Naive thymus-derived CD4-positive, alpha-beta T cell (primary cell): ENCODE measurements at regions not wholly inside any gene's neighbourhood (a gene's known extent, or its start where the extent isn't known, plus 50 kb on each side); places are given as distances from the start of the nearest gene placed in this dataset.

Source experiments
- ATAC-seq: fragments of 150-1000 bp; cut with Tn5 transposase; 2 replicates; pipeline ENCODE4 v1.10.0; 2021; ENCODE audit warnings: mild to moderate bottlenecking, moderate library complexity
- CTCF ChIA-PET: fragments of 350-600 bp; sonication (Branson Sonifier 250); formaldehyde crosslinking; loops from one replicate; lab custom pipeline; 2021; ENCODE audit warnings: antibody characterized with exemption; lab: Charles Lee
- POLR2A ChIA-PET: fragments of 350-600 bp; sonication (Branson Sonifier 250); formaldehyde crosslinking; loops from one replicate; lab custom pipeline; 2021; ENCODE audit warnings: antibody characterized with exemption, inconsistent platforms; lab: Charles Lee
- DNase-seq, 9 donors: peaks; one replicate each; pipeline versions ENCODE4 v3.0.0 to v3.0.0-alpha.2; 2020 to 2022; ENCODE audit warnings: mixed read lengths in 1 of 9
- H3K27ac ChIP-seq: one replicate; pipeline ENCODE4 v1.7.0; 2013; ENCODE audit warnings: mild to moderate bottlenecking, low read depth, low read length, moderate library complexity
- H3K27me3 ChIP-seq, 2 donors: one replicate each; pipeline ENCODE4 v1.7.0; 2013; ENCODE audit warnings: low read length in 2 of 2, mild to moderate bottlenecking in 2 of 2, moderate library complexity in 2 of 2; ENCODE audit not compliant: control insufficient read depth in 2 of 2, insufficient read depth in 2 of 2
- H3K36me3 ChIP-seq, 3 experiments: 1 replicate in 2 of 3; 2 replicates in 1 of 3; pipeline ENCODE4 v1.7.0; 2013; ENCODE audit warnings: low read length in 3 of 3, mild to moderate bottlenecking in 3 of 3, moderate library complexity in 1 of 3; ENCODE audit not compliant: insufficient read depth in 3 of 3, control insufficient read depth in 2 of 3
- H3K4me1 ChIP-seq, 2 donors: one replicate each; pipeline ENCODE4 v1.7.0; 2013; ENCODE audit warnings: low read length in 2 of 2, mild to moderate bottlenecking in 2 of 2, moderate library complexity in 1 of 2; ENCODE audit not compliant: control insufficient read depth in 2 of 2, insufficient read depth in 2 of 2
- H3K4me3 ChIP-seq: 2 replicates; pipeline ENCODE4 v1.7.0; 2013; ENCODE audit warnings: mild to moderate bottlenecking, low read length
- H3K9me3 ChIP-seq, 3 experiments: 1 replicate in 2 of 3; 2 replicates in 1 of 3; pipeline ENCODE4 v1.7.0; 2013; ENCODE audit warnings: low read length in 3 of 3; ENCODE audit not compliant: control insufficient read depth in 2 of 3
- H3K27ac Mint-ChIP-seq, 9 donors: one replicate each; pipeline ENCODE4 v1.8.0; 2020 to 2022; ENCODE audit warnings: mixed read lengths in 9 of 9, mild to moderate bottlenecking in 8 of 9, moderate library complexity in 5 of 9, inconsistent platforms in 2 of 9
- H3K27me3 Mint-ChIP-seq, 5 donors: one replicate each; pipeline ENCODE4 v1.8.0; 2021 to 2022; ENCODE audit warnings: mixed read lengths in 5 of 5, mild to moderate bottlenecking in 1 of 5
- H3K36me3 Mint-ChIP-seq, 5 donors: one replicate each; pipeline ENCODE4 v1.8.0; 2020 to 2022; ENCODE audit warnings: mixed read lengths in 5 of 5, mild to moderate bottlenecking in 3 of 5, inconsistent platforms in 1 of 5
- H3K4me1 Mint-ChIP-seq, 7 donors: one replicate each; pipeline ENCODE4 v1.8.0; 2020 to 2022; ENCODE audit warnings: mixed read lengths in 7 of 7, mild to moderate bottlenecking in 3 of 7, inconsistent platforms in 1 of 7
- H3K4me3 Mint-ChIP-seq, 10 donors: one replicate each; pipeline ENCODE4 v1.8.0; 2020 to 2022; ENCODE audit warnings: mild to moderate bottlenecking in 10 of 10, mixed read lengths in 10 of 10, moderate library complexity in 6 of 10, inconsistent platforms in 2 of 10
- H3K9me3 Mint-ChIP-seq, 11 donors: one replicate each; pipeline ENCODE4 v1.8.0; 2020 to 2022; ENCODE audit warnings: mixed read lengths in 11 of 11, mild to moderate bottlenecking in 4 of 11, inconsistent platforms in 1 of 11, moderate library complexity in 1 of 11
- intact Hi-C, 2 donors: fragments of 100-400 bp; cut with micrococcal nuclease; formaldehyde crosslinking; loops; one replicate each; pipeline ENCODE4 v1.15.1; 2023

DNA sequence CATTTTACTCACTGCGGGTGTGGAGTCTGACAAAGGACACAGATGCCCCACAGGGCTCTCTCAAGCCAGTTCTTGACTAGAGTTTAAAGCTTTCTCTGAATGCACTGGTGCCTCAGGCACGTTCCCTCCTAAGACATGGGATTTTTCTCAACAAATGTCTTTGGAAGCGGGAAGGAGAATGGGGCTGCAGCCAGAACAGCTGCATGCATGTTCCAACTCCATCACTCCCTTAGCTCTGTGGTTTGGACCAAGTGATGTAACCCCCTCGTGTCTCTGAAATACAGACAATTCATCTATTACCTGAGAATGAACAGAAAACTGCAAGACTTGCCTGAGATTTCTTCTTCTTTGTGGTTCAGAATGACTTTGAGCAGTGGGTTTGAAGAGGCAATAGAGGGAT, 141.7 kb upstream of the SERPINE2 start:
- Mint-ChIP-seq H3K9me3 (peaks cover 0 to 1% (median 0%) of the 10 kb centered on the region in 11 donors), H3K27me3 (peaks cover 2 to 22% (median 6%) of the 10 kb centered on the region in 5 donors), H3K4me1 (peaks cover 0 to 3% (median 0%) of the 10 kb centered on the region in 7 donors), H3K4me3 (no peak overlapping the region), H3K27ac (no peak overlapping the region), H3K36me3 (no peaks in the 10 kb centered on the region)
- ChIA-PET POLR2A (no interaction called here), CTCF (no interaction called here)
- no peaks in the 10 kb centered on the region for H3K9me3 ChIP-seq
- DNase-seq (no peak), ATAC-seq (no peak)
- no peaks in the 10 kb centered on the region for H3K4me1 ChIP-seq
- no peak overlapping the region for H3K27ac ChIP-seq
- no peaks in the 10 kb centered on the region for H3K36me3 ChIP-seq
- H3K4me3 ChIP-seq, result no peak overlapping the region
- intact Hi-C loops, result loop anchor here in 1 of 2 donors (10.0 kb wide), 1 partner anchor 106 kb away; no protein-coding TSS in a partner anchor
- no peaks in the 10 kb centered on the region for H3K27me3 ChIP-seq

DNA sequence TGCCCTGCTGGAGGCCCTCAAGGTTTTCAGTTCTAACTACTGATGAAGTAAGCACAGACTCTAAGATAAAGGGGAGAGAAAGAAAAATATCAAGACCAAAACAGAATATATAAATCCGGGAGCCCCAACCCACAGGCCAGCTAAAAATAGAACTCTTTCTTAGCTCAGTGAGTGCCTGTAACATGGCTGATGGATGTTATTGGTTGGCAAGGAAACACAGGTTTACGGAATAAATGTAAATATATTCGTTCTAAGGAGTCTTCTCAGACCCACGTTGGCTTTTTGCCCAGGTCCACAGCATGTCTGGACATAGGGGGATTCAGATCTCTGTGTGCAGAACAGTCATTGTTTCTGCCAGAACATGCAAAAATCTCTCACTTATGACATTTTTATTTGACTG, 139.0 kb upstream of the SERPINE2 start:
- Mint-ChIP-seq H3K36me3 (no peaks in the 10 kb centered on the region), H3K4me1 (no peaks in the 10 kb centered on the region), H3K27me3 (peaks cover 2 to 18% (median 10%) of the 10 kb centered on the region in 5 donors), H3K9me3 (no peaks in the 10 kb centered on the region), H3K4me3 (no peak overlapping the region), H3K27ac (no peak overlapping the region)
- ChIA-PET POLR2A (no interaction called here), CTCF (no interaction called here)
- no peak for ATAC-seq
- Histone ChIP-seq H3K4me1 (no peaks in the 10 kb centered on the region), H3K4me3 (no peak overlapping the region), H3K27ac (no peak overlapping the region), H3K9me3 (no peaks in the 10 kb centered on the region), H3K27me3 (no peaks in the 10 kb centered on the region), H3K36me3 (no peaks in the 10 kb centered on the region)
- DNase-seq, result no peak
- intact Hi-C loops, result no loop called here

DNA sequence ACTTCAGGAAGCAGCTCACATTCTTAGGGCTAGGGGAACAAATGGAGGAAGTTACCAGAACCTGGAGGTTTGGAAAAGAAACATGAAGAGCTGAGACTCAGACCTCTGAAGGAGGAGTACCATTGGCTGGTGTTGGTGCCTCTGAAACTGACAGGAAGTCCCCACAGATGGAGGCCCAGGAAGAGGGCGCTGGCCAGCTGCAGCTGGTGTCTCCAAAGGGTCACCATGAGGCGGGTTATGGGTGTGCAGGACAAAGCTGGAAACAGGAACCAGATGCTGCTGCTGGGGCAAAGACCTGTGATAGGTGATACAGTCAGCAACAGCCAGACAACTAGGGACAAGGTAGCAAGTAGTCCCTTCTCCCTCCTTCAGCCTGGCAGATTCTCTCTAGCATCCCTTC, 136.5 kb upstream of the SERPINE2 start:
- intact Hi-C loops, result no loop called here
- Histone ChIP-seq H3K27me3 (no peaks in the 10 kb centered on the region), H3K9me3 (no peaks in the 10 kb centered on the region), H3K4me1 (no peaks in the 10 kb centered on the region), H3K36me3 (no peaks in the 10 kb centered on the region), H3K27ac (no peak overlapping the region), H3K4me3 (no peak overlapping the region)
- H3K36me3 Mint-ChIP-seq, result no peaks in the 10 kb centered on the region
- H3K27ac Mint-ChIP-seq, result no peak overlapping the region
- H3K9me3 Mint-ChIP-seq, result no peaks in the 10 kb centered on the region
- no peak overlapping the region for H3K4me3 Mint-ChIP-seq
- H3K27me3 Mint-ChIP-seq, result peaks cover 3 to 9% (median 4%) of the 10 kb centered on the region in 5 donors
- ChIA-PET CTCF (no interaction called here), POLR2A (no interaction called here)
- ATAC-seq, result no peak
- no peaks in the 10 kb centered on the region for H3K4me1 Mint-ChIP-seq
- DNase-seq, result no peak

DNA sequence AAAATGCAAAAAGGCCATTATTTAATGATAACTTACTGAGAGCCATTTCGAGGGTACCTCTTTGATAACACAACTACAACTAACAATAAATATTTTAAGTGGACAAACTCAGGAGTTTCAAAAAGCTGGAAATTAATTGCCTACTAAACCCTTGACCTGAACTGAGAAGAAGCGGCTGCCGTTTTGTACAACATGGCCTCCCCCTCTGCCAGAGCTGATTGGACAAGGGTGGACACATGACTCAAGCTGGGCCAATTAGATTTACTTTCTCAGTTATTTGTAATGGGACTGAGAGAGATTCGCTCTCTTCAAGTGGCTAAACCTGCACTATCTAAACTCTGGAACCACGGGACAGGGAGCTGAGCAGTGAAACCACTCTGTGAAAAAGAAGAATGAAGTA, 135.9 kb upstream of the SERPINE2 start:
- no peaks in the 10 kb centered on the region for H3K4me1 Mint-ChIP-seq
- DNase-seq (no peak), ATAC-seq (no peak)
- H3K27me3 Mint-ChIP-seq, result peaks cover 0 to 9% (median 2%) of the 10 kb centered on the region in 5 donors
- Histone ChIP-seq H3K27ac (no peak overlapping the region), H3K4me3 (no peak overlapping the region), H3K27me3 (no peaks in the 10 kb centered on the region), H3K36me3 (no peaks in the 10 kb centered on the region), H3K9me3 (no peaks in the 10 kb centered on the region), H3K4me1 (no peaks in the 10 kb centered on the region)
- no peaks in the 10 kb centered on the region for H3K9me3 Mint-ChIP-seq
- H3K36me3 Mint-ChIP-seq, result no peaks in the 10 kb centered on the region
- H3K4me3 Mint-ChIP-seq, result no peak overlapping the region
- H3K27ac Mint-ChIP-seq, result no peak overlapping the region
- ChIA-PET CTCF (no interaction called here), POLR2A (no interaction called here)
- intact Hi-C loops, result no loop called here

DNA sequence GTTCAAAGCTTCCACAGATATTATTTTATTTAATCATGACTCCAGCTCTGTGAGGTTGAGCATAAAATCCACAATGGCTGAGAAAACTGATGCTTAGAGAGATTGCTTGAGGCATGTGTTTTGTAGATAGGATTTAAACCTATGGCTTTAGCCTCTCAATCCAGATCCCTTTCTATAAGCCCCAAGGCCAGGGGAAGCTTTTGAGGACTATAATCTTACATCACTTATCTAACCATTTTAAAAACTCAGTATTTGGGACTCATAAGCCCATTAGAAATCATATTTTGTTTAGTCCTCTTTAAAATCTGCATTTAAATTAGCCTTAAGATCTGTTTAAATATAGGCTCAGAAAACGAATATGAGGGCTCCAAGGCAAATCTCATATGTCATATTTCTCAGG, 135.4 kb upstream of the SERPINE2 start:
- no peak for ATAC-seq

DNA sequence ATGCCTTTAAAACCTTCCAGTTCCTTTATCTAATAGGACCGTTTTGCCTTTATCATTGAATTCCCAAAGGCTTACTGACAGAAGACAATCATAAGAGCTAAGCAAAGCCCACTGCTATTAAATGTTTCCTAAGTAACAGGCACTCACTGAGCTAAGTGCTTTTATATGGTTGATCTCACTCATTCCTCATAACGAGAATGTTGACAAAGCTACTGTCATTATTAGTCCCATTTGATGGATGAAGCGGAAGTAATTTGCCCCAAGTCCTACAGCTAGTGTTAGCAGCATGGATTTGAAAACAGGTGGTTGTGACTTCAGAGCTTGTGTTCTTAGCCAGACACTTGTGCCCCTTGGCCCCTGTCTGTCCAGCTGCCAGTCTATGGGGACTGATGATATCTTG, 134.8 kb upstream of the SERPINE2 start:
- Mint-ChIP-seq H3K4me1 (no peaks in the 10 kb centered on the region), H3K27me3 (peaks cover 0 to 9% (median 0%) of the 10 kb centered on the region in 5 donors), H3K9me3 (peaks cover 0 to 2% (median 0%) of the 10 kb centered on the region in 11 donors), H3K27ac (no peak overlapping the region), H3K36me3 (no peaks in the 10 kb centered on the region), H3K4me3 (no peak overlapping the region)
- H3K27ac ChIP-seq, result no peak overlapping the region
- no peak for DNase-seq
- intact Hi-C loops, result no loop called here
- no peaks in the 10 kb centered on the region for H3K4me1 ChIP-seq
- no peaks in the 10 kb centered on the region for H3K9me3 ChIP-seq
- no peak for ATAC-seq
- ChIA-PET POLR2A (no interaction called here), CTCF (no interaction called here)
- no peaks in the 10 kb centered on the region for H3K36me3 ChIP-seq
- H3K27me3 ChIP-seq, result no peaks in the 10 kb centered on the region
- no peak overlapping the region for H3K4me3 ChIP-seq

More for the DNA sequence above, 135.4 kb upstream of the SERPINE2 start:
- H3K9me3 ChIP-seq, result no peaks in the 10 kb centered on the region
- no peak for DNase-seq
- no peaks in the 10 kb centered on the region for H3K36me3 ChIP-seq
- no peak overlapping the region for H3K27ac ChIP-seq
- no peaks in the 10 kb centered on the region for H3K27me3 ChIP-seq
- CTCF ChIA-PET, result no interaction called here
- Mint-ChIP-seq H3K9me3 (peaks cover 0 to 2% (median 0%) of the 10 kb centered on the region in 11 donors), H3K36me3 (no peaks in the 10 kb centered on the region), H3K27me3 (peaks cover 0 to 9% (median 0%) of the 10 kb centered on the region in 5 donors), H3K27ac (no peak overlapping the region), H3K4me1 (no peaks in the 10 kb centered on the region), H3K4me3 (no peak overlapping the region)
- H3K4me3 ChIP-seq, result no peak overlapping the region
- POLR2A ChIA-PET, result no interaction called here
- H3K4me1 ChIP-seq, result no peaks in the 10 kb centered on the region
- intact Hi-C loops, result no loop called here

DNA sequence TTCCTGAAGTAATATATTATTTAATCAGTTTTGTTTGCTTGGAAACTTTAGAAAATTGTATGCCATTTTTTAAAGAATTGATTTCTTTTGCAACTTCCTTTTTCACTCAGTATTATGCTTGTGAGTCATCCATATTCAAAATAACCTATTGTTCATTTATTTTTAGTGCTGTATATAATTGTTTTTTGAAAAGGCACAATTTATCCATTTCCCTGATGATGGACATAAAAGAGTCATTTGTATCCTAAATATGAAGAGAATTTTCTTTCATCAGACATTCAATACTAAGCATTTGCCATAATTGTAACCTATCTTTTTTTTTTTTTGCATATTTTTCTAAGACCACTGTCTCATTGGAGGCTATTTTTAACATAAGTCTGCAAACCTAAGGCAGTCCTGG, 134.1 kb upstream of the SERPINE2 start:
- Histone ChIP-seq H3K27me3 (no peaks in the 10 kb centered on the region), H3K9me3 (no peaks in the 10 kb centered on the region), H3K4me3 (no peak overlapping the region), H3K4me1 (no peaks in the 10 kb centered on the region), H3K36me3 (no peaks in the 10 kb centered on the region), H3K27ac (no peak overlapping the region)
- ATAC-seq (no peak), DNase-seq (no peak)
- CTCF ChIA-PET, result no interaction called here
- Mint-ChIP-seq H3K4me3 (no peak overlapping the region), H3K27me3 (peaks cover 0 to 9% (median 0%) of the 10 kb centered on the region in 5 donors), H3K9me3 (peaks cover 0 to 2% (median 0%) of the 10 kb centered on the region in 11 donors), H3K36me3 (no peaks in the 10 kb centered on the region), H3K4me1 (no peaks in the 10 kb centered on the region), H3K27ac (no peak overlapping the region)
- intact Hi-C loops, result no loop called here
- POLR2A ChIA-PET, result no interaction called here
